C4-2B (cell line): ENCODE measurements at regions not wholly inside any gene's neighbourhood (a gene's known extent, or its start where the extent isn't known, plus 50 kb on each side); places are given as distances from the start of the nearest gene placed in this dataset.

Experiments used
- H3K27ac ChIP-seq: fragments of 450-650 bp; 2 replicates; pipeline ENCODE4 v1.5.1; 2017
- ZFX ChIP-seq: fragments of 450-650 bp; IDR thresholded peaks from 2 replicates; pipeline ENCODE4 v1.6.1; 2017
- TF ChIP-seq, protein P1 (sequence below): fragments of 450-650 bp; conservative IDR thresholded peaks from 2 replicates; pipeline ENCODE4 v1.5.1; 2017; ENCODE audit warnings: mild to moderate bottlenecking

- no peak overlapping the region for H3K27ac ChIP-seq
- TF ChIP-seq, protein P1, sequence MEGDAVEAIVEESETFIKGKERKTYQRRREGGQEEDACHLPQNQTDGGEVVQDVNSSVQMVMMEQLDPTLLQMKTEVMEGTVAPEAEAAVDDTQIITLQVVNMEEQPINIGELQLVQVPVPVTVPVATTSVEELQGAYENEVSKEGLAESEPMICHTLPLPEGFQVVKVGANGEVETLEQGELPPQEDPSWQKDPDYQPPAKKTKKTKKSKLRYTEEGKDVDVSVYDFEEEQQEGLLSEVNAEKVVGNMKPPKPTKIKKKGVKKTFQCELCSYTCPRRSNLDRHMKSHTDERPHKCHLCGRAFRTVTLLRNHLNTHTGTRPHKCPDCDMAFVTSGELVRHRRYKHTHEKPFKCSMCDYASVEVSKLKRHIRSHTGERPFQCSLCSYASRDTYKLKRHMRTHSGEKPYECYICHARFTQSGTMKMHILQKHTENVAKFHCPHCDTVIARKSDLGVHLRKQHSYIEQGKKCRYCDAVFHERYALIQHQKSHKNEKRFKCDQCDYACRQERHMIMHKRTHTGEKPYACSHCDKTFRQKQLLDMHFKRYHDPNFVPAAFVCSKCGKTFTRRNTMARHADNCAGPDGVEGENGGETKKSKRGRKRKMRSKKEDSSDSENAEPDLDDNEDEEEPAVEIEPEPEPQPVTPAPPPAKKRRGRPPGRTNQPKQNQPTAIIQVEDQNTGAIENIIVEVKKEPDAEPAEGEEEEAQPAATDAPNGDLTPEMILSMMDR, result no peak
- no peak for TF ChIP-seq ZFX
Observed at GRCh38 chr10:124143721-124144120, 50.3 kb upstream of the CHST15 start.
